ENCODE measurements at regions not wholly inside any gene's neighbourhood (a gene's known extent, or its start where the extent isn't known, plus 50 kb on each side); places are given as distances from the start of the nearest gene placed in this dataset.
A peak's percentile ranks its signal among the peaks of the same experiment; 100 is the strongest.

- DNase-seq (ENCODE audit: low read depth, low spot score), result no peak
Measured at GRCh38 chr16:52650789-52651188, 103.8 kb upstream of the TOX3 start.

GRCh38 chr16:52650318-52650717, 103.4 kb upstream of the TOX3 start:
- DNase-seq (ENCODE audit: low read depth, low spot score), result no peak

GRCh38 chr16:52649870-52650269, 102.9 kb upstream of the TOX3 start:
- peak; percentile 40 for DNase-seq (ENCODE audit: low read depth, low spot score)

GRCh38 chr16:52647588-52647987, 100.6 kb upstream of the TOX3 start:
- no peak for DNase-seq (ENCODE audit: low read depth, low spot score)

GRCh38 chr16:52643006-52643405, 96.1 kb upstream of the TOX3 start:
- DNase-seq (ENCODE audit: low read depth, low spot score), result no peak

- DNase-seq (ENCODE audit: low read depth, low spot score), result no peak
Measured at GRCh38 chr16:52634528-52634927, 87.6 kb upstream of the TOX3 start.

GRCh38 chr16:52634104-52634503, 87.2 kb upstream of the TOX3 start:
- DNase-seq (ENCODE audit: low read depth, low spot score), result no peak

- DNase-seq (ENCODE audit: low read depth, low spot score), result no peak
Measured at GRCh38 chr16:52633230-52633629, 86.3 kb upstream of the TOX3 start.

GRCh38 chr16:52631711-52632110, 84.8 kb upstream of the TOX3 start:
- DNase-seq (ENCODE audit: low read depth, low spot score), result no peak

GRCh38 chr16:52630711-52631110, 83.8 kb upstream of the TOX3 start:
- no peak for DNase-seq (ENCODE audit: low read depth, low spot score)

GRCh38 chr16:52629296-52629695, 82.4 kb upstream of the TOX3 start:
- DNase-seq (ENCODE audit: low read depth, low spot score), result no peak

- no peak for DNase-seq (ENCODE audit: low read depth, low spot score)
Measured at GRCh38 chr16:52624891-52625290, 77.9 kb upstream of the TOX3 start.

- DNase-seq (ENCODE audit: low read depth, low spot score), result peak; percentile 17
Measured at GRCh38 chr16:52621651-52622050, 74.7 kb upstream of the TOX3 start.

GRCh38 chr16:52618753-52619497, 72.0 kb upstream of the TOX3 start:
- no peak for DNase-seq (ENCODE audit: low read depth, low spot score)

GRCh38 chr16:52617591-52617990, 70.6 kb upstream of the TOX3 start:
- no peak for DNase-seq (ENCODE audit: low read depth, low spot score)

- DNase-seq (ENCODE audit: low read depth, low spot score), result no peak
Measured at GRCh38 chr16:52613508-52613907, 66.6 kb upstream of the TOX3 start.

GRCh38 chr16:52611817-52612673, 65.1 kb upstream of the TOX3 start:
- DNase-seq (ENCODE audit: low read depth, low spot score), result no peak

- no peak for DNase-seq (ENCODE audit: low read depth, low spot score)
Measured at GRCh38 chr16:52603015-52603414, 56.1 kb upstream of the TOX3 start.

- DNase-seq (ENCODE audit: low read depth, low spot score), result no peak
Measured at GRCh38 chr16:52597772-52598483, 51.0 kb upstream of the TOX3 start.

GRCh38 chr16:52597073-52597771, 50.3 kb upstream of the TOX3 start:
- DNase-seq (ENCODE audit: low read depth, low spot score), result no peak
